Calu3 (cell line): ENCODE measurements at regions not wholly inside any gene's neighbourhood (a gene's known extent, or its start where the extent isn't known, plus 50 kb on each side); places are given as distances from the start of the nearest gene placed in this dataset.
"Not testable (repeated sequence)": the region's sequence is repeated elsewhere in the genome, so short reads cannot be mapped to it uniquely, and the experiment has no call there.

ENCODE experiments used
- BruUV-seq: library from RNA; stranded (reverse); fragments of 400-500 nt; replicated peaks from 2 replicates; lab custom pipeline; 2021; lab: Mats Ljungman, UMichigan
- CTCF ChIA-PET: fragments of 300-600 bp; sonication (Branson Sonifier 250); formaldehyde crosslinking; loops from one replicate; lab custom pipeline; 2022; ENCODE audit warnings: antibody characterized with exemption; lab: Charles Lee
- DNase-seq: peaks from one replicate; pipeline ENCODE4 v3.0.0; 2022
- H3K27ac Mint-ChIP-seq: one replicate; pipeline ENCODE4 v1.8.0; 2022; ENCODE audit warnings: mixed read lengths; ENCODE audit not compliant: unreplicated experiment
- H3K27me3 Mint-ChIP-seq: one replicate; pipeline ENCODE4 v1.8.0; 2022; ENCODE audit warnings: mixed read lengths; ENCODE audit not compliant: unreplicated experiment
- H3K36me3 Mint-ChIP-seq: one replicate; pipeline ENCODE4 v1.8.0; 2022; ENCODE audit warnings: mild to moderate bottlenecking, moderate library complexity, mixed read lengths; ENCODE audit not compliant: insufficient read depth, unreplicated experiment
- H3K4me1 Mint-ChIP-seq: one replicate; pipeline ENCODE4 v1.8.0; 2022; ENCODE audit warnings: mild to moderate bottlenecking, low read depth, mixed read lengths; ENCODE audit not compliant: unreplicated experiment
- H3K4me3 Mint-ChIP-seq: one replicate; pipeline ENCODE4 v1.8.0; 2022; ENCODE audit warnings: mild to moderate bottlenecking, low read depth, moderate library complexity, mixed read lengths; ENCODE audit not compliant: unreplicated experiment
- H3K9me3 Mint-ChIP-seq: one replicate; pipeline ENCODE4 v1.8.0; 2022; ENCODE audit warnings: low read depth, mixed read lengths; ENCODE audit not compliant: unreplicated experiment
- intact Hi-C: fragments of 100-400 bp; cut with micrococcal nuclease; formaldehyde crosslinking; loops from one replicate; pipeline ENCODE4 v1.10.0; 2022; ENCODE audit not compliant: unreplicated experiment
- TF ChIP-seq, protein P1 (sequence below): fragments of 200-600 bp; IDR thresholded peaks from one replicate; pipeline ENCODE4 v1.8.0; 2022; ENCODE audit warnings: antibody characterized with exemption; ENCODE audit not compliant: unreplicated experiment

DNA sequence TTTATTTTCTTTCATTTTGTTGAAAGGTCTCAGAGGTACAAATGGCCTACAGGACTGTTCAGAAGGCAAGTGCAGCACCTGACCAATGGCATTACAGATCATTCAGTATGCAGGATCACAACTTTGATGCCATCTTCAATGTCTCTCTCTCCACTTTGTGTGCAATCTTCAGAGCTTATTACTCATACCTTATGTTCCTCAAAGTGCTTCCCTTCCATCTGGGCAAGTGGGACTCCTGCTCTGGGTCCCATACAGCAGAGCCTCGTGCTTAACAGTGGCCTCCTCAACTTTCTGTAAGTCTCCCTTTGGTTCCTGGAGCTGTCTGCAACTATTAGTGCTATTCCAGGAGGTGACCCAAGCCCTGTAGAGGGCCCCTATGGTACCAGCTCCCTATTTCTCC, 358.4 kb upstream of the RPS23 start:
- Mint-ChIP-seq H3K27me3 (no peaks in the 10 kb centered on the region), H3K4me3 (no peak overlapping the region), H3K4me1 (peaks cover 70% of the 10 kb centered on the region), H3K27ac (no peak overlapping the region), H3K36me3 (peaks cover 12% of the 10 kb centered on the region), H3K9me3 (peaks cover 4% of the 10 kb centered on the region)
- no TSS peak for BruUV-seq
- CTCF ChIA-PET: interaction anchor here (0.6 to 1.4 kb wide), 2 partner anchors 271 to 834 kb away, joined by 3 to 4 read pairs; no protein-coding TSS in a partner anchor
- intact Hi-C loops: no loop called here
- DNase-seq: no peak
- TF ChIP-seq, protein P1, sequence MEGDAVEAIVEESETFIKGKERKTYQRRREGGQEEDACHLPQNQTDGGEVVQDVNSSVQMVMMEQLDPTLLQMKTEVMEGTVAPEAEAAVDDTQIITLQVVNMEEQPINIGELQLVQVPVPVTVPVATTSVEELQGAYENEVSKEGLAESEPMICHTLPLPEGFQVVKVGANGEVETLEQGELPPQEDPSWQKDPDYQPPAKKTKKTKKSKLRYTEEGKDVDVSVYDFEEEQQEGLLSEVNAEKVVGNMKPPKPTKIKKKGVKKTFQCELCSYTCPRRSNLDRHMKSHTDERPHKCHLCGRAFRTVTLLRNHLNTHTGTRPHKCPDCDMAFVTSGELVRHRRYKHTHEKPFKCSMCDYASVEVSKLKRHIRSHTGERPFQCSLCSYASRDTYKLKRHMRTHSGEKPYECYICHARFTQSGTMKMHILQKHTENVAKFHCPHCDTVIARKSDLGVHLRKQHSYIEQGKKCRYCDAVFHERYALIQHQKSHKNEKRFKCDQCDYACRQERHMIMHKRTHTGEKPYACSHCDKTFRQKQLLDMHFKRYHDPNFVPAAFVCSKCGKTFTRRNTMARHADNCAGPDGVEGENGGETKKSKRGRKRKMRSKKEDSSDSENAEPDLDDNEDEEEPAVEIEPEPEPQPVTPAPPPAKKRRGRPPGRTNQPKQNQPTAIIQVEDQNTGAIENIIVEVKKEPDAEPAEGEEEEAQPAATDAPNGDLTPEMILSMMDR: no peak

DNA sequence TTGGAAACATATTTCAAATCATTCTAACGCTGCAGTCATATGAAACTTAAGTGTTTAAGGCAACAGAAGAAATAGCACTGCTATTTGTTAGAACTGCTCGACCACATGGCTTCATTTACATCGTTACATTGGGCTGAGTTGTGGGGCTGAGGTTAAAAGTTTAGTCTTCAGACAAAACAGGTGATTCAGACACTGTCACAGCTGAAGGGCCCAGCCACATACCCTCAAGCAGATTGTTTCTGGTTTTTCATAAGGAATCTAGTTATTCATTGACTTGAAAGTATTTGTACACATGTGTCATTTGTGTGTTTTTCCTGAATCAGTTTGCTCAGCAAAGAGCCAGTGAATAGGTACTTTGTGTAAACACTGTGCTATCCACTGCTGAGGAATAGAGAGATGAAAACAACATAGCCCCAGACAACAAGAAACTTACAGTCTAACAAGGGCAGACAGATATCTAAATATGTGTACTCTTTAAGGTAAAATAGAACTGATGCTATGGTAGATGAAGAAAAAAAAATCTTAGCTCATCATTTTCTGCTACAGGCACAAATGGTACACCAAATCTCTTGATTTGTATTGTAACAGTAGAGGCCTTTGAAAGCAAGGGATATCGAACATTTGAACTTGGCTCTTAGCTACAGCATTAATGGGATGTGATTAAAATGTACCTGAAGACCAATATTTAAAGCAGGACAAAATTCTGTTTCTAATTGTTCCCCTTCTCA, 357.6 kb upstream of the RPS23 start:
- Mint-ChIP-seq H3K4me1 (peaks cover 61% of the 10 kb centered on the region), H3K36me3 (peaks cover 7% of the 10 kb centered on the region), H3K4me3 (no peak overlapping the region), H3K9me3 (peaks cover 4% of the 10 kb centered on the region), H3K27me3 (no peaks in the 10 kb centered on the region), H3K27ac (peak overlapping the region; percentile 81)
- TF ChIP-seq, protein P1: no peak
- DNase-seq: peak; percentile 72
- BruUV-seq: no TSS peak
- CTCF ChIA-PET: interaction anchor here (0.6 to 1.4 kb wide), 4 partner anchors 270 to 838 kb away, joined by 3 to 4 read pairs (median 3); no protein-coding TSS in a partner anchor
- intact Hi-C loops: loop anchor here (1.0 to 2.0 kb wide), 3 partner anchors 215 to 323 kb away; no protein-coding TSS in a partner anchor

DNA sequence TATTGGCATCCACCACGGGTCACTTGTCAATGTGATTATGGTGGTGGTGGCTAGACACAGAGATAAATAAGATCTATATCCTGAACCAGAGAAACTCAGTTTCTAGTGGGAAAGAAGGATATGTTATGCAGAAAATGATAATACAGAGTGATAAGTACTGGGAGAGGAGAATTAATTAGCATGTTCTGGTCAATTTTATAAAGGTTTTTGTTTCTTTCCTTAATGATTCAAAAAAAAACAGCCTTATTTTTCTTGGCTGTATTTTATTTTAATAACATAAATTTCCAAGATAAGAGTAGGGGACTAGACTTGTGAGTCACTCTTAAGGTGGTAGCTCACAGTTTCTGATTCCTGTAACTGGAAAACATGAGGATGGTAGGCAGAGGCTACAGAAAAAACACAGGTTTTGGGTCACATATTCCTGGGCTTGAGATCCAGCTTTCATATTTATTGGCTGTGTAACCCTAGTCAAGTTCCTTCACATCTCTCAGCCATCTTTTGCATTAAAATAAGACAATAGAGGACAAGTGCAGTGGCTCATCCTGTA, 350.3 kb upstream of the RPS23 start:
- peaks cover 11% of the 10 kb centered on the region for H3K4me1 Mint-ChIP-seq
- H3K9me3 Mint-ChIP-seq: no peaks in the 10 kb centered on the region
- TF ChIP-seq, protein P1: no peak
- peak overlapping the region; percentile 24 for H3K27ac Mint-ChIP-seq
- H3K27me3 Mint-ChIP-seq: no peaks in the 10 kb centered on the region
- intact Hi-C loops: no loop called here
- no peak overlapping the region for H3K4me3 Mint-ChIP-seq
- H3K36me3 Mint-ChIP-seq: peaks cover 7% of the 10 kb centered on the region
- no peak for DNase-seq
- CTCF ChIA-PET: no interaction called here
- BruUV-seq: no TSS peak

DNA sequence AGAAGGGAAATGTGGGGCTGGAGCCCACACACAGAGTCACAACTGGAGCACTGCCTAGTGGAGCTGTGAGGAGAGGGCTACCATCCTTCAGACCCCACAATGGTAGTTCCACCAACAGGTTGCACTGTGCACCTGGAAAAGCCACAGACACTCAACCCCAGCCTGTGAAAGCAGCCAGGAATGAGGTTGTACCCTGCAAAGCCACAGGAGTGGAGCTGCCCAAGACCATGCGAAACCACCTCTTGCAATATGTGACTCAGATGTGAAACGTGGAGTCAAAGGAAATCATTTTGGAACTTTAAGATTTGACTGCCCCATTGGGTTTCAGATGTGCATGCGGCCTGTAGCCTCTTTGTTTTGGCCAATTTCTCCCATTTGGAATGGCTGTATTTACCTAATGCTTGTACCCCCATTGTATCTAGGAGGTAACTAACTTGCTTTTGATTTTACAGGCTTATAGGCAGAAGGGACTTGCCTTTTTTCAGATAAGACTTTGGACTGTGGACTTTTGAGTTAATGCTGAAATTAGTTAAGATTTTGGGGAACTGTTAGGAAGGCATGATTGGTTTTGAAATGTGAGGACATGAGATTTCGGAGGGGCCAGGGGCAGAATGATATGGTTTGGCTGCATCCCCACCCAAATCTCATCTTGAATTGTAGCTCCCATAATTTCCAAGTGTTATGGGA, 348.9 kb upstream of the RPS23 start:
- H3K27me3 Mint-ChIP-seq, H3K9me3 Mint-ChIP-seq, CTCF ChIA-PET, intact Hi-C loops, H3K36me3 Mint-ChIP-seq, H3K27ac Mint-ChIP-seq, H3K4me3 Mint-ChIP-seq, BruUV-seq, DNase-seq: not testable (repeated sequence)
- H3K4me1 Mint-ChIP-seq: peaks cover 17% of the 10 kb centered on the region

DNA sequence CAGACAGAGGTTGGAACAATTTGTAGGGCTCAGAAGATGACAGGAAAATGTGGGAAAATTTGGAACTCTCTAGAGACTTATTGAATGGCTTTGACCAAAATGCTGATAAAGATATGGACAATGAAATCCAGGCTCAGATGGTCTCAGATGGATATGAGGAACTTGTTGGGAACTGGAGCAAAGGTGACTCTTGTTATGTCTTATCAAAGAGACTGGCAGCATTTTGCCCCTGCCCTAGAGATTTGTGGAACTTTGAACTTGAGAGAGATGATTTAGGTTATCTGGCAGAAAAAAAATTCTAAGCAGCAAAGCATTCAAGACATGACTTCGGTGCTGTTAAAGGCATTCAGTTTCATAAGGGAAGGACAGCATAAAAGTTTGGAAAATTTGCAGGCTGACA, 347.9 kb upstream of the RPS23 start:
- BruUV-seq, H3K27me3 Mint-ChIP-seq, DNase-seq, H3K9me3 Mint-ChIP-seq, H3K27ac Mint-ChIP-seq, H3K36me3 Mint-ChIP-seq, H3K4me3 Mint-ChIP-seq, CTCF ChIA-PET, intact Hi-C loops: not testable (repeated sequence)
- peaks cover 19% of the 10 kb centered on the region for H3K4me1 Mint-ChIP-seq
